ENCODE measurements at regions not wholly inside any gene's neighbourhood (a gene's known extent, or its start where the extent isn't known, plus 50 kb on each side); places are given as distances from the start of the nearest gene placed in this dataset.
A peak's percentile ranks its signal among the peaks of the same experiment; 100 is the strongest.

GRCh38 chr4:160326110-160326509 lies 1223.2 kb downstream of the RAPGEF2 start:
- H2AFZ ChIP-seq (ENCODE audit: low read depth, low read length, poor library complexity, severe bottlenecking), result peak overlapping the region; percentile 55
- CTCF ChIA-PET, result no interaction called here
- 0 out of 2 replicates have a peak, but pooled peaks cover 4% of the 10 kb centered on the region for H3K9me2 ChIP-seq (ENCODE audit: insufficient read depth)
- no peak overlapping the region for H3K4me3 ChIP-seq (replicated peaks in 1 of 2; ENCODE audit: low read depth in 1 of 2, low read length in 2 of 2)
- ATAC-seq, result no peak
- no peaks in the 10 kb centered on the region for H3K79me2 ChIP-seq (ENCODE audit: insufficient read depth, low read length)
- H3K4me1 ChIP-seq (ENCODE audit: control insufficient read depth in 1 of 2, insufficient read depth in 2 of 2, low read length in 2 of 2), result peaks cover 0 to 3% of the 10 kb centered on the region in 2 experiments; a peak in 2 of 4 replicates
- no TSS peak for BruUV-seq (replicated peaks)
- DNase-seq (ENCODE audit: low read depth, low spot score), result no peak
- H3K9ac ChIP-seq (ENCODE audit: low read length), result no peak overlapping the region
- H3K27me3 ChIP-seq (ENCODE audit: insufficient read depth, low read length), result no peaks in the 10 kb centered on the region
- no peaks in the 10 kb centered on the region for H3K9me3 ChIP-seq (ENCODE audit: control insufficient read depth in 1 of 2, insufficient read depth in 1 of 2, low read depth in 1 of 2, low read length in 2 of 2)
- no peak overlapping the region for H3K4me2 ChIP-seq (ENCODE audit: low read length)
- TF ChIP-seq ZNF274 (IDR thresholded peaks at IDR 0.05; ENCODE audit: low read depth, low read length) (no peak), ZFX (IDR thresholded peaks at IDR 0.05) (no peak), EZH2 (IDR thresholded peaks at IDR 0.05) (no peak), TCF7L2 (IDR thresholded peaks at IDR 0.05; ENCODE audit: borderline replicate concordance, extremely low read depth, insufficient read depth, insufficient read length) (no peak), FOSL1 (IDR thresholded peaks at IDR 0.05; ENCODE audit: low read depth) (no peak), MAX (IDR thresholded peaks at IDR 0.05) (no peak), RAD21 (IDR thresholded peaks at IDR 0.05; ENCODE audit: low read depth) (no peak), REST (IDR thresholded peaks at IDR 0.05; ENCODE audit: low read depth) (no peak), SRF (IDR thresholded peaks at IDR 0.05; ENCODE audit: low read depth) (no peak), EZH2phosphoT487 (IDR thresholded peaks at IDR 0.05; ENCODE audit: borderline replicate concordance) (no peak), JUND (IDR thresholded peaks at IDR 0.05) (no peak), YY1 (IDR thresholded peaks at IDR 0.05; ENCODE audit: extremely low read depth, insufficient replicate concordance, low read depth, low read length) (no peak), ATF3 (IDR thresholded peaks at IDR 0.05) (no peak), ZBTB33 (IDR thresholded peaks at IDR 0.05; ENCODE audit: extremely low read depth, insufficient replicate concordance, low read length) (no peak), EGR1 (IDR thresholded peaks at IDR 0.05; ENCODE audit: low read depth) (no peak), ELF1 (IDR thresholded peaks at IDR 0.05; ENCODE audit: borderline replicate concordance, low read depth) (no peak), CTCF (IDR thresholded peaks at IDR 0.05 in 2 of 3, conservative IDR thresholded peaks at IDR 0.05 in 1 of 3; ENCODE audit: borderline replicate concordance in 1 of 3, insufficient read depth in 1 of 3, low read depth in 2 of 3, low read length in 2 of 3) (no peak), POLR2A (IDR thresholded peaks at IDR 0.05; ENCODE audit: borderline replicate concordance, extremely low read depth, insufficient read depth, insufficient read length) (no peak), SIN3A (IDR thresholded peaks at IDR 0.05; ENCODE audit: low read depth) (no peak), CEBPB (IDR thresholded peaks at IDR 0.05; ENCODE audit: low read depth) (no peak)
- no peaks in the 10 kb centered on the region for H4K20me1 ChIP-seq (ENCODE audit: insufficient read depth)
- RAD21 ChIA-PET (ENCODE audit: low non-redundant PET in 1 of 2, low total read pairs in 2 of 2, uncharacterized antibody in 2 of 2, unreplicated experiment in 2 of 2), result no interaction called here
- no peak overlapping the region for H3K27ac ChIP-seq (ENCODE audit: low read depth, low read length)
- intact Hi-C loops (cut with micrococcal nuclease), result no loop called here
- POLR2A ChIA-PET, result no interaction called here
- no peaks in the 10 kb centered on the region for H3K36me3 ChIP-seq (ENCODE audit: control insufficient read depth in 1 of 2, insufficient read depth in 2 of 2, low read length in 2 of 2)

Measured in HCT116 (cell line).